ENCODE measurements at regions not wholly inside any gene's neighbourhood (a gene's known extent, or its start where the extent isn't known, plus 50 kb on each side); places are given as distances from the start of the nearest gene placed in this dataset.

GRCh38 chr21:41585199-41585994 is 77.4 kb upstream of the TMPRSS2 start:
- H3K9me3 ChIP-seq (ENCODE audit: control insufficient read depth in 4 of 4, insufficient read depth in 3 of 4, low read length in 3 of 4): peaks cover 0 to 9% (median 0%) of the 10 kb centered on the region in 4 donors
- peaks cover 0 to 15% (median 4%) of the 10 kb centered on the region in 5 donors for H3K4me1 ChIP-seq (ENCODE audit: control insufficient read depth in 5 of 5, insufficient read depth in 5 of 5, low read length in 5 of 5)
- no peak overlapping the region for H3K4me3 ChIP-seq
- no peak overlapping the region for H3K9ac ChIP-seq (ENCODE audit: insufficient read depth in 1 of 2, low read length in 2 of 2)
- no peak for DNase-seq
- ATAC-seq (ENCODE audit: insufficient read depth, low FRiP score): no peak
- 85 to 91% methylated on average over 14 of the region's 14 CpGs for WGBS, 2 donors
- H3K36me3 ChIP-seq (ENCODE audit: control insufficient read depth in 4 of 4, insufficient read depth in 4 of 4, low read length in 4 of 4): no peaks in the 10 kb centered on the region
- H3K27ac ChIP-seq (ENCODE audit: low read depth in 1 of 2, low read length in 1 of 2): peak overlapping the region in 1 of 2 donors; percentile 80
- TF ChIP-seq, protein P1, sequence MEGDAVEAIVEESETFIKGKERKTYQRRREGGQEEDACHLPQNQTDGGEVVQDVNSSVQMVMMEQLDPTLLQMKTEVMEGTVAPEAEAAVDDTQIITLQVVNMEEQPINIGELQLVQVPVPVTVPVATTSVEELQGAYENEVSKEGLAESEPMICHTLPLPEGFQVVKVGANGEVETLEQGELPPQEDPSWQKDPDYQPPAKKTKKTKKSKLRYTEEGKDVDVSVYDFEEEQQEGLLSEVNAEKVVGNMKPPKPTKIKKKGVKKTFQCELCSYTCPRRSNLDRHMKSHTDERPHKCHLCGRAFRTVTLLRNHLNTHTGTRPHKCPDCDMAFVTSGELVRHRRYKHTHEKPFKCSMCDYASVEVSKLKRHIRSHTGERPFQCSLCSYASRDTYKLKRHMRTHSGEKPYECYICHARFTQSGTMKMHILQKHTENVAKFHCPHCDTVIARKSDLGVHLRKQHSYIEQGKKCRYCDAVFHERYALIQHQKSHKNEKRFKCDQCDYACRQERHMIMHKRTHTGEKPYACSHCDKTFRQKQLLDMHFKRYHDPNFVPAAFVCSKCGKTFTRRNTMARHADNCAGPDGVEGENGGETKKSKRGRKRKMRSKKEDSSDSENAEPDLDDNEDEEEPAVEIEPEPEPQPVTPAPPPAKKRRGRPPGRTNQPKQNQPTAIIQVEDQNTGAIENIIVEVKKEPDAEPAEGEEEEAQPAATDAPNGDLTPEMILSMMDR (IDR thresholded peaks at IDR 0.05; ENCODE audit: control extremely low read depth, extremely low read depth): no peak
- H3K27me3 ChIP-seq (ENCODE audit: control insufficient read depth in 3 of 3, insufficient read depth in 3 of 3, low read length in 2 of 3): no peaks in the 10 kb centered on the region

- TF ChIP-seq, protein P1 (IDR thresholded peaks at IDR 0.05; ENCODE audit: control extremely low read depth, extremely low read depth): no peak
- WGBS, 2 donors: 87 to 97% methylated on average over 4 of the region's 4 CpGs
- Histone ChIP-seq H3K9ac (ENCODE audit: insufficient read depth in 1 of 2, low read length in 2 of 2) (no peak overlapping the region), H3K36me3 (ENCODE audit: control insufficient read depth in 4 of 4, insufficient read depth in 4 of 4, low read length in 4 of 4) (no peaks in the 10 kb centered on the region), H3K27me3 (ENCODE audit: control insufficient read depth in 3 of 3, insufficient read depth in 3 of 3, low read length in 2 of 3) (no peaks in the 10 kb centered on the region), H3K27ac (ENCODE audit: low read depth in 1 of 2, low read length in 1 of 2) (peak overlapping the region in 1 of 2 donors; percentile 80), H3K9me3 (ENCODE audit: control insufficient read depth in 4 of 4, insufficient read depth in 3 of 4, low read length in 3 of 4) (peaks cover 0 to 7% (median 0%) of the 10 kb centered on the region in 4 donors), H3K4me3 (no peak overlapping the region), H3K4me1 (ENCODE audit: control insufficient read depth in 5 of 5, insufficient read depth in 5 of 5, low read length in 5 of 5) (peaks cover 0 to 15% (median 4%) of the 10 kb centered on the region in 5 donors)
- ATAC-seq (ENCODE audit: insufficient read depth, low FRiP score) (no peak), DNase-seq (no peak)
Observed at GRCh38 chr21:41584603-41585176, 76.7 kb upstream of the TMPRSS2 start.

DNA sequence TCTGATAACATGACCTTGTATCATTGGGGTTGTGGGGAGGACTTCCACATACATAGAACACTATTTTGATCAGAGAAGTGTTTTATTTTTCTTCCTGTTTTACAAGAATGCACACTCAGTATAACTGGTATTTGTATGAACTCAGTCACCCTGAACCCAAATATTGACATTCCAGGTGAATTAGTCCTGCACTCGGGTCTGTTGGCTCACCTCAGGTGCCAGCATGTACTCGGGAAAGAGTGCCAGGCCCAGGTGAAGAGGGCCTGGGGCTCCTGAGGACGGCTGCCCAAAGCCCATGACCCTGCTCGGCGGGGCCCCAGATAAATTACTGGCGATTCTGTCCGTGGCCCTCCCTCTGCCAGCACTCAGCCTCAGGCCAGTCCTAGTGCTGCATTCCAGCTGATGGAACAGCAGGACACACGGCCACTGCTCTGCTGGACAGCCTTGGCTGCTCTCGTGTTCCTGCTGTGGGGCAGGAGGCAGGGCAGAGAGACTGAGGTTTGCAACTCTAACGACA is 75.4 kb upstream of the TMPRSS2 start:
- H3K9ac ChIP-seq (ENCODE audit: insufficient read depth in 1 of 2, low read length in 2 of 2): no peak overlapping the region
- peak; percentile 77 for ATAC-seq (ENCODE audit: insufficient read depth, low FRiP score)

More for the DNA sequence above, 75.4 kb upstream of the TMPRSS2 start:
- Histone ChIP-seq H3K27ac (ENCODE audit: low read depth in 1 of 2, low read length in 1 of 2) (peak overlapping the region in 1 of 2 donors; percentile 83), H3K4me3 (no peak overlapping the region), H3K27me3 (ENCODE audit: control insufficient read depth in 3 of 3, insufficient read depth in 3 of 3, low read length in 2 of 3) (no peaks in the 10 kb centered on the region), H3K4me1 (ENCODE audit: control insufficient read depth in 5 of 5, insufficient read depth in 5 of 5, low read length in 5 of 5) (peaks cover 0 to 15% (median 4%) of the 10 kb centered on the region in 5 donors), H3K36me3 (ENCODE audit: control insufficient read depth in 4 of 4, insufficient read depth in 4 of 4, low read length in 4 of 4) (no peaks in the 10 kb centered on the region), H3K9me3 (ENCODE audit: control insufficient read depth in 4 of 4, insufficient read depth in 3 of 4, low read length in 3 of 4) (peaks cover 0 to 6% (median 2%) of the 10 kb centered on the region in 4 donors)
- peak; percentile 54 to 80 (median 56) for DNase-seq
- TF ChIP-seq, protein P1 (IDR thresholded peaks at IDR 0.05; ENCODE audit: control extremely low read depth, extremely low read depth): no peak
- 46 to 59% methylated on average over 10 of the region's 10 CpGs for WGBS, 2 donors

All from lung (tissue), 11 donors.